Right atrium auricular region (tissue), 2 donors: ENCODE measurements at regions not wholly inside any gene's neighbourhood (a gene's known extent, or its start where the extent isn't known, plus 50 kb on each side); places are given as distances from the start of the nearest gene placed in this dataset.

Experiments used
- DNase-seq: peaks from one replicate; pipeline ENCODE4 v3.0.0-alpha.2; 2019; ENCODE audit warnings: low spot score
- H3K27ac ChIP-seq, 2 donors: fragments of 200-600 bp; sonication (generic); 1 replicate in 1 of 2; 2 replicates in 1 of 2; pipeline ENCODE4 v1.5.1; 2016 to 2019
- H3K27me3 ChIP-seq, 2 donors: fragments of 200-600 bp; sonication (generic); one replicate each; pipeline versions ENCODE4 v1.5.1 to v1.6.0; 2017 to 2019
- H3K36me3 ChIP-seq: fragments of 200-600 bp; sonication (generic); one replicate; pipeline ENCODE4 v1.5.1; 2016
- H3K4me1 ChIP-seq, 2 donors: fragments of 200-600 bp; sonication (generic); one replicate each; pipeline versions ENCODE4 v1.5.1 to v1.6.0; 2017 to 2019
- H3K4me3 ChIP-seq, 2 donors: fragments of 200-600 bp; sonication (generic); 1 replicate in 1 of 2; 2 replicates in 1 of 2; pipeline ENCODE4 v1.5.1; 2017 to 2019; ENCODE audit warnings: mild to moderate bottlenecking in 1 of 2, moderate library complexity in 1 of 2
- H3K9me3 ChIP-seq, 2 donors: fragments of 200-600 bp; sonication (generic); one replicate each; pipeline ENCODE4 v1.5.1; 2019
- TF ChIP-seq, protein P1 (sequence below), 2 donors: fragments of 200-600 bp; sonication (generic); IDR thresholded peaks; one replicate each; pipeline ENCODE4 v1.5.1; 2019; ENCODE audit warnings: antibody characterized with exemption in 2 of 2

DNA sequence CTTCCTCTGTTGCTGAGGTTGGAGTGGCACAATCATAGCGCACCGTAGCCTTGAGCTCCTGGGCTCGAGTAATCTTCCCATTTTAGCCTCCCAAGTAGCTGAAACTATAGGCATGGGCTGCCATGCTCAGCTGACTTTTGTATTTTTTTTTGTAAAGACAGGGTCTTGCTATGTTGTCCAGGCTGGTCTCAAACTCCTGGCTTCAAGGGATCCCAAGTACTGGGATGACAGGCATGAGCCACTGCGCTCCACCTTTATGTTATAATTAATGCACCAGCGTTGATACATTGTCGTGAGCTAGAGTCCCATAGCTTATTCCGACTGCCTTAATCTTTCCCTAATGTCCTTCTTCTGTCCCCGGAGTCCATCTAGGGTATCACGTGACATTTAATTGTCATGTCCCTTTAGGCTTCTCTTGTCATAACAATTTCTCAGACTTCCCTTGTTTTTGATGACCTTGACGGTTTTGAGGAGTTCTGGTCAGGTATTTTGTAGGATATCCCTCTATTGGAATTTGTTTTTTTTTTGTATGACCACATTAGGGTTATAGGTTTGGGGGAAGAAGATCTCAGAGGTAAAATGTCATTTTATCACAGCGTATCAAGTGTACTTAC, 63.9 kb downstream of the CEBPB start:
- no peak for DNase-seq
- Histone ChIP-seq H3K4me1 (peaks cover 0 to 3% of the 10 kb centered on the region in 2 donors), H3K36me3 (no peaks in the 10 kb centered on the region), H3K27ac (no peak overlapping the region), H3K9me3 (no peaks in the 10 kb centered on the region), H3K27me3 (no peaks in the 10 kb centered on the region), H3K4me3 (no peak overlapping the region)
- TF ChIP-seq, protein P1, sequence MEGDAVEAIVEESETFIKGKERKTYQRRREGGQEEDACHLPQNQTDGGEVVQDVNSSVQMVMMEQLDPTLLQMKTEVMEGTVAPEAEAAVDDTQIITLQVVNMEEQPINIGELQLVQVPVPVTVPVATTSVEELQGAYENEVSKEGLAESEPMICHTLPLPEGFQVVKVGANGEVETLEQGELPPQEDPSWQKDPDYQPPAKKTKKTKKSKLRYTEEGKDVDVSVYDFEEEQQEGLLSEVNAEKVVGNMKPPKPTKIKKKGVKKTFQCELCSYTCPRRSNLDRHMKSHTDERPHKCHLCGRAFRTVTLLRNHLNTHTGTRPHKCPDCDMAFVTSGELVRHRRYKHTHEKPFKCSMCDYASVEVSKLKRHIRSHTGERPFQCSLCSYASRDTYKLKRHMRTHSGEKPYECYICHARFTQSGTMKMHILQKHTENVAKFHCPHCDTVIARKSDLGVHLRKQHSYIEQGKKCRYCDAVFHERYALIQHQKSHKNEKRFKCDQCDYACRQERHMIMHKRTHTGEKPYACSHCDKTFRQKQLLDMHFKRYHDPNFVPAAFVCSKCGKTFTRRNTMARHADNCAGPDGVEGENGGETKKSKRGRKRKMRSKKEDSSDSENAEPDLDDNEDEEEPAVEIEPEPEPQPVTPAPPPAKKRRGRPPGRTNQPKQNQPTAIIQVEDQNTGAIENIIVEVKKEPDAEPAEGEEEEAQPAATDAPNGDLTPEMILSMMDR (IDR thresholded peaks at IDR 0.05) = no peak

DNA sequence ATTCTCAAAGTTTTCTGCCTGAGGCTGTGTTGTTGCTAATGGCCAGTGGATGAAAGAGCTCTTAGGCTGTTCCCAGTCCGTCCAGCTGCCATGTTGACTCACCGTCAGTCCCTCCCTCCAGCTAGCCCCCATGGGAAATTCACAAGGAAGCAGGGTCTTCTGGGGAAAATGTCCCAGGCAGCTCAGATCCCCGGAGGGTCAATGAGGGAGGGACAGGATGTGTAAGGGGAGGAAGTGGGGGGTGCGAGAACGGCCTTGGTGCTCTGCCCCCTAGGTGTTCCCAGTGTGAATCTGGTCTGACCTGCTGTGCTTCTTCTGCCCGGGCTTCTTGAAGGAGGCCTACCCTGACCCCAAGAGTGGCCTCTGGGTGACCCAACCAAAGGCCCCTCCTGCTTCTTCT, 65.9 kb downstream of the CEBPB start:
- Histone ChIP-seq H3K4me1 (peaks cover 0 to 12% of the 10 kb centered on the region in 2 donors), H3K4me3 (no peak overlapping the region), H3K9me3 (no peaks in the 10 kb centered on the region), H3K27me3 (no peaks in the 10 kb centered on the region), H3K27ac (no peak overlapping the region), H3K36me3 (no peaks in the 10 kb centered on the region)
- TF ChIP-seq, protein P1 (IDR thresholded peaks at IDR 0.05) = no peak
- no peak for DNase-seq

DNA sequence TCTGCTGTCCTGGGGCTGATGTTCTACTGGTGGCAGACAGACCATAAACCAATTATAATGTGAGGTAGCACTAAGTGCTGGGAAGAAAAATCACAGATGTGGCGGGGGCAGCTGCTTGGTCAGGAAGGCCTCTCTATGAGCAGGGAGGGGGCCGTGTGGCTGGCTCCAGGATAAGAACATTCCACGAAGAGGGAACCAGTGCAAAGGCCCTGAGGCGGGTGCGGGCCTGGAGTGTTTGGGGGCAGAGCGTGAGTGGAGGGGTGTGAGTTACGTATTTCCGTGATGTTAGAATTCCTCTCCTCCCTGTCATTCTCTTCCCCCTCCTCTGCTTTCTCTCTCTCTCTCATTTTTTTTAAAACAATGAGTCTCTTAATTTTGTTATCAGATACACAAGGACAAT, 67.2 kb downstream of the CEBPB start:
- TF ChIP-seq, protein P1 (IDR thresholded peaks at IDR 0.05) = no peak

DNA sequence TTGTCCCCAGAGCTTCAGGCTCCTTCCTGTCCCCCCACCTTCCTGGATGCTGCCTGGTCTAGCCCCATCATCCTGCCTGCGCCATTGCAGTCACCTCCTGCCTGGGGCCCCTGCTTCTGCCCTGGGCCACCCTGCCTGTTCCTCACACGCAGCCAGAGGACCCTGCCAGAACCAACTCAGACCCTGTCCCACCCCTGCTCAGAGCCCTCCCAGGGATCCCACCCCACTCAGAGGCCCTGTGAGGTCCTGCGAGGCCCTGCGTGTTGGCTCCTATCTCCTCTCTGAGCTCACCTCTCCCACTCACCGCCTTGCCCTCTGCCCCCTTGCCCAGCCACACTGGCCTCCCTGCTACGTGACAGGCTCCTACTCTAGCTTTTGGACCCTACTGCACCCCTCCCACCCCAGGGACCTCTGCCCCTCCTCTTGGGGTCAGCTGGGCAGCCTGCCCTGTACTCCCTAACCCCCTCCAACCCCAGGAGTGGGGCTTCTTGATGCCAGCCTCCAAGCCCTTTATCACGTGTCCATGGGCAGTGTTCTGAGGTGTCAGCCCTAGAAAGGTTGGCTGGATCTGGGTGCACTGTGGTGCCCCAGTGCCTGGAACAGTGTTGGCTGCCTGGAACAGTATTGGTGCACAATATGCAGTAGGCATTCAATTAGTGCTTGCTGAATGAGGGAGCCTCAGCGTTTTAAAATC, 68.3 kb downstream of the CEBPB start:
- Histone ChIP-seq H3K27me3 (no peaks in the 10 kb centered on the region), H3K36me3 (no peaks in the 10 kb centered on the region), H3K9me3 (no peaks in the 10 kb centered on the region), H3K27ac (no peak overlapping the region), H3K4me3 (no peak overlapping the region), H3K4me1 (peaks cover 0 to 12% of the 10 kb centered on the region in 2 donors)
- no peak for DNase-seq
- TF ChIP-seq, protein P1 (IDR thresholded peaks at IDR 0.05) = no peak

More for the DNA sequence above, 67.2 kb downstream of the CEBPB start:
- no peak overlapping the region for H3K27ac ChIP-seq
- no peaks in the 10 kb centered on the region for H3K9me3 ChIP-seq
- H3K4me3 ChIP-seq = no peak overlapping the region
- H3K27me3 ChIP-seq = no peaks in the 10 kb centered on the region
- no peaks in the 10 kb centered on the region for H3K36me3 ChIP-seq
- peaks cover 0 to 12% of the 10 kb centered on the region in 2 donors for H3K4me1 ChIP-seq
- DNase-seq = no peak

DNA sequence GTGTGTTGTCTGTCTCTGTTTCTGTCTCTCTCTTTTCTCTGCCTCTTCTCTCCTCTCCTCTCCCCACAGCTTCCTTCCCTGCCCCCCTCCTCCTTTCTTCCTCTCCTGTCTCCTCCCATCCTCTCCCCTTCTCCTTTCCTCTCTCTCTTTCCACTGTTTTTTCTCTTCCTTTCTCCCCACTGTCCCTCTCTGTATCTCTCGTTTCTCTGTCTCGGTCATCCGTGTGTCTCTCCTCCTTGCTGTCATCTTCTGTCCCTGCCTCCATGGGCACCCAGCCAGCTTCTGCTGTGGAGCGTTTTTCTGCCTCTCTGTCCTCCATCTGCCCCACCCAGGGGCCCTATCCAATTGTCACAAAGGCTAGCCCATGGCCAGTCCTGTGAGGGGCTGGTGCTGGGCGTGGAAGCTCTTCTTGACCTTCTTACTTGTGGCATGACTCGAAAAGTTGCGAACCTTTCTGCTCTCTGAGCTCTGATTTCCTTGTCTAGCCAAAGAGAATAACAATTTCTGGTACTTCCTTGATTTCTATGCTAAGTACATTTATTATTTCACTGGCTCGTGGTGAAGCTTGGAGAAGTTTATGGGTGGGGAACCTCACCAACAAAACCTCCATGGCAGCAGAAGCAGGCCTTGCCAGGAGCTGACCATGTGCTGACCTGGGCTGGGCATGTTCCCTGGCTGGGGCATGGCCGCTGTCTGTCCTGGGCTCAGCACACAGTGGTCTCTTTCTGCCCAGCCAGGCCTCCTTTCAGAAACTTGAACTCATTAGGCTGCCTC, 69.3 kb downstream of the CEBPB start:
- H3K4me3 ChIP-seq = no peak overlapping the region
- H3K36me3 ChIP-seq = no peaks in the 10 kb centered on the region
- H3K27ac ChIP-seq = peak overlapping the region; percentile 10 to 48
- no peaks in the 10 kb centered on the region for H3K9me3 ChIP-seq
- no peaks in the 10 kb centered on the region for H3K27me3 ChIP-seq
- no peak for DNase-seq
- TF ChIP-seq, protein P1 (IDR thresholded peaks at IDR 0.05) = no peak
- peaks cover 0 to 12% of the 10 kb centered on the region in 2 donors for H3K4me1 ChIP-seq
